HEK293T (cell line): ENCODE measurements at regions not wholly inside any gene's neighbourhood (a gene's known extent, or its start where the extent isn't known, plus 50 kb on each side); places are given as distances from the start of the nearest gene placed in this dataset.

ENCODE experiments used
- CTCF ChIA-PET: fragments of 350-600 bp; formaldehyde crosslinking; extraction: SDS; loops from one replicate; lab custom pipeline; 2021; ENCODE audit warnings: antibody characterized with exemption, inconsistent platforms; lab: Yijun Ruan, JAX
- POLR2A ChIA-PET: fragments of 350-600 bp; formaldehyde crosslinking; extraction: SDS; loops from one replicate; lab custom pipeline; 2020; ENCODE audit warnings: antibody characterized with exemption, inconsistent platforms; lab: Yijun Ruan, JAX
- DNase-seq: peaks from one replicate; pipeline ENCODE4 v3.0.0; 2012; ENCODE audit warnings: mixed read lengths; ENCODE audit errors: extremely low spot score
- ARNT ChIP-seq: fragments of 450-650 bp; IDR thresholded peaks from 2 replicates; pipeline ENCODE4 v1.6.1; 2017; ENCODE audit warnings: mild to moderate bottlenecking
- BHLHE40 ChIP-seq: fragments of 450-650 bp; IDR thresholded peaks from 2 replicates; pipeline ENCODE4 v1.6.1; 2016; ENCODE audit warnings: mild to moderate bottlenecking, moderate library complexity, borderline replicate concordance
- CTBP1 ChIP-seq: fragments of 450-650 bp; IDR thresholded peaks from 2 replicates; pipeline ENCODE4 v1.6.1; 2016; ENCODE audit warnings: borderline replicate concordance
- ELF4 ChIP-seq: fragments of 450-650 bp; IDR thresholded peaks from 2 replicates; pipeline ENCODE4 v1.6.1; 2017; ENCODE audit warnings: antibody characterized with exemption
- FOXA1 ChIP-seq: fragments of 450-650 bp; IDR thresholded peaks from 2 replicates; pipeline ENCODE4 v1.6.1; 2016; ENCODE audit warnings: mild to moderate bottlenecking
- FOXK2 ChIP-seq: fragments of 450-650 bp; IDR thresholded peaks from 2 replicates; pipeline ENCODE4 v1.6.1; 2016; ENCODE audit warnings: mild to moderate bottlenecking
- FOXM1 ChIP-seq: fragments of 450-650 bp; IDR thresholded peaks from 2 replicates; pipeline ENCODE4 v1.6.1; 2017; ENCODE audit warnings: mild to moderate bottlenecking, borderline replicate concordance
- HDGF ChIP-seq: fragments of 450-650 bp; IDR thresholded peaks from 2 replicates; pipeline ENCODE4 v1.6.1; 2017; ENCODE audit warnings: antibody characterized with exemption, borderline replicate concordance
- L3MBTL2 ChIP-seq: fragments of 450-650 bp; conservative IDR thresholded peaks from 2 replicates; pipeline ENCODE4 v1.6.1; 2016; ENCODE audit warnings: mild to moderate bottlenecking
- LEF1 ChIP-seq: fragments of 450-650 bp; IDR thresholded peaks from 2 replicates; pipeline ENCODE4 v1.6.1; 2017; ENCODE audit warnings: mild to moderate bottlenecking, borderline replicate concordance
- NFRKB ChIP-seq: fragments of 450-650 bp; IDR thresholded peaks from 2 replicates; pipeline ENCODE4 v1.6.1; 2016; ENCODE audit warnings: mild to moderate bottlenecking, moderate library complexity
- PKNOX1 ChIP-seq: fragments of 450-650 bp; IDR thresholded peaks from 2 replicates; pipeline ENCODE4 v1.6.1; 2016
- SP1 ChIP-seq: fragments of 450-650 bp; IDR thresholded peaks from 2 replicates; pipeline ENCODE4 v1.6.1; 2017
- SUZ12 ChIP-seq: fragments of 450-650 bp; IDR thresholded peaks from 2 replicates; pipeline ENCODE4 v1.6.1; 2016; ENCODE audit warnings: mild to moderate bottlenecking
- TARDBP ChIP-seq: fragments of 450-650 bp; IDR thresholded peaks from 2 replicates; pipeline ENCODE4 v1.6.1; 2016
- ZNF384 ChIP-seq: fragments of 450-650 bp; IDR thresholded peaks from 2 replicates; pipeline ENCODE4 v1.6.1; 2016

GRCh38 chr10:9188022-9188810, 1133.7 kb downstream of the GATA3 start:
- TF ChIP-seq BHLHE40: no peak
- TF ChIP-seq ZNF384: no peak
- no peak for TF ChIP-seq PKNOX1
- TF ChIP-seq SP1: no peak
- TF ChIP-seq TARDBP: no peak
- no peak for TF ChIP-seq SUZ12
- ChIA-PET CTCF (no interaction called here), POLR2A (no interaction called here)
- no peak for DNase-seq

GRCh38 chr10:9189448-9189847, 1135.0 kb downstream of the GATA3 start:
- DNase-seq: no peak
- CTCF ChIA-PET: no interaction called here
- TF ChIP-seq ARNT (no peak), TARDBP (no peak), ELF4 (no peak), L3MBTL2 (no peak), FOXA1 (no peak), SP1 (no peak), PKNOX1 (no peak), CTBP1 (no peak), SUZ12 (no peak), BHLHE40 (no peak), FOXM1 (no peak), NFRKB (no peak)
- POLR2A ChIA-PET: no interaction called here

GRCh38 chr10:9193120-9193519, 1138.6 kb downstream of the GATA3 start:
- POLR2A ChIA-PET: no interaction called here
- CTCF ChIA-PET: no interaction called here
- no peak for TF ChIP-seq PKNOX1
- no peak for DNase-seq

DNA sequence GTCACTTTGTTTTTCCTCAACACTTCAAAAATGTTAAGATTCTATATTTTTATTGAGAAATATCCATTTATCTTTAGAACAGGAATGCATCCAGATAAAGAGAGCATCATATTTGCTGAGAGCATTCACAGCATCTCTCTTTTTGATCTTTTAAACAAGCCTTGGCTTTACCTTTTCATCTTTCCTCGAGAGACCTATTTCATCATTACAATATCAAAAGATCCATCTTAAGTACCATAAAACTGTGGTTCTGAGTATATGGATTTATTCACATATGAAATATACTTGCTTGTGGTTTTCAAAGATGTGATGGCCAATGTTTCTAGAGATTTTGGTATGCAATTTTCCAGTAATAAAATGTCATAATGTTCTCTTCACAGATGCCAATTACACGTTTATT, 1140.9 kb downstream of the GATA3 start:
- CTCF ChIA-PET: no interaction called here
- no peak for TF ChIP-seq LEF1
- no peak for TF ChIP-seq NFRKB
- TF ChIP-seq PKNOX1: no peak
- TF ChIP-seq SP1: no peak
- TF ChIP-seq ZNF384: no peak
- TF ChIP-seq FOXK2: no peak
- TF ChIP-seq ELF4: no peak
- TF ChIP-seq L3MBTL2: no peak
- no peak for TF ChIP-seq FOXM1
- no peak for TF ChIP-seq HDGF
- TF ChIP-seq SUZ12: no peak
- no peak for TF ChIP-seq FOXA1
- no peak for TF ChIP-seq TARDBP
- TF ChIP-seq ARNT: no peak
- TF ChIP-seq CTBP1: no peak
- DNase-seq: no peak
- POLR2A ChIA-PET: no interaction called here

DNA sequence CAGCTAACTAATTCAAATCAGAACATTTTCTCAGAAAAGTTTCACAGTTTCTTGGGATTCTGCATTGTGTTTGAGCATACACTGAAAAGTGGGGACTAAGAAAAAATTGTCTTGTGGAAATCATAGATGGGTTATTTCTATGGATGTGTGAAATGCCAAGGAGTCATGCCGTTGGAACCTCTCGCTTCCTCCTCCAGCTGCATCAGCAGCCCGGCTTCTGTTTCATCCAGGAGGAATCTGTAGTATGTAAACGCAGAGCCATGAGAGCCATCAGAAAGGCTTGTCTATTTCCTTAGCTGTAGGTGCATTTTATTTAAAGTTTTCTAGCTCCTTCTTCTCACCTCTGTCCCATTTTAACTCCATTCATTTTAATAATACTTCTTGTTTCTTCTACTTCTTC, 1144.1 kb downstream of the GATA3 start:
- DNase-seq: no peak
- TF ChIP-seq ARNT (no peak), HDGF (no peak), FOXM1 (no peak), FOXK2 (no peak)
- ChIA-PET POLR2A (no interaction called here), CTCF (no interaction called here)

DNA sequence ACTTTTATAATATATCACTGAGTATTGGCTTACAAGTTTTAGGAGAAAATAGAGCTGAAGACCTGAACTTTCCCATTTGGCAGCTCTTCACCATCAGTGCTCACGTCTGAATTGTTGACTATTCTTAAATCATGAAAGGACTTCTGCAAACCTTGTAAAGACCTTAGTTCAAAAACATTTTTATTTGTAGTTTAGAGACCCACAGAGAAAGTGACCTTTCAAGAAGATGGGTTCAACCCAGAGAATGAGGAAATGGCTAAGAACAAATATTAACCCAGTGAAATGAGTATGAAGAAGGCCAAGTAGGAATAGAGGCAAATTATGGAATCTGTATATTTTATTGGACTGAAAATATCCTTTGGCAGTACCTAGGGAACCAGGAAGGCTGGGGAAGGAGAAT, 1151.1 kb downstream of the GATA3 start:
- ChIA-PET POLR2A (no interaction called here), CTCF (no interaction called here)
- DNase-seq: no peak
- TF ChIP-seq HDGF: no peak
- no peak for TF ChIP-seq ARNT
- no peak for TF ChIP-seq FOXK2
- no peak for TF ChIP-seq L3MBTL2
- no peak for TF ChIP-seq FOXA1
- no peak for TF ChIP-seq ELF4
- no peak for TF ChIP-seq BHLHE40
- no peak for TF ChIP-seq SUZ12
- TF ChIP-seq TARDBP: no peak
- no peak for TF ChIP-seq LEF1
- TF ChIP-seq CTBP1: no peak
